Esophagus muscularis mucosa (tissue), 3 donors: ENCODE measurements at regions not wholly inside any gene's neighbourhood (a gene's known extent, or its start where the extent isn't known, plus 50 kb on each side); places are given as distances from the start of the nearest gene placed in this dataset.

Source experiments
- POLR2AphosphoS5 ChIP-seq, 2 donors: sonication (generic); formaldehyde crosslinking; IDR thresholded peaks; one replicate each; pipeline ENCODE4 v1.6.1; 2017; ENCODE audit warnings: antibody characterized with exemption in 2 of 2
- TF ChIP-seq, protein P1 (sequence below), 3 experiments: fragments of 200-600 bp in 2 of 3; fragments of 450-650 bp in 1 of 3; sonication (generic) in 2 of 3; IDR thresholded peaks; one replicate each; pipeline ENCODE4 v1.5.1; 2017 to 2019; ENCODE audit warnings: antibody characterized with exemption in 3 of 3, mild to moderate bottlenecking in 2 of 3, moderate library complexity in 1 of 3

- TF ChIP-seq, protein P1, sequence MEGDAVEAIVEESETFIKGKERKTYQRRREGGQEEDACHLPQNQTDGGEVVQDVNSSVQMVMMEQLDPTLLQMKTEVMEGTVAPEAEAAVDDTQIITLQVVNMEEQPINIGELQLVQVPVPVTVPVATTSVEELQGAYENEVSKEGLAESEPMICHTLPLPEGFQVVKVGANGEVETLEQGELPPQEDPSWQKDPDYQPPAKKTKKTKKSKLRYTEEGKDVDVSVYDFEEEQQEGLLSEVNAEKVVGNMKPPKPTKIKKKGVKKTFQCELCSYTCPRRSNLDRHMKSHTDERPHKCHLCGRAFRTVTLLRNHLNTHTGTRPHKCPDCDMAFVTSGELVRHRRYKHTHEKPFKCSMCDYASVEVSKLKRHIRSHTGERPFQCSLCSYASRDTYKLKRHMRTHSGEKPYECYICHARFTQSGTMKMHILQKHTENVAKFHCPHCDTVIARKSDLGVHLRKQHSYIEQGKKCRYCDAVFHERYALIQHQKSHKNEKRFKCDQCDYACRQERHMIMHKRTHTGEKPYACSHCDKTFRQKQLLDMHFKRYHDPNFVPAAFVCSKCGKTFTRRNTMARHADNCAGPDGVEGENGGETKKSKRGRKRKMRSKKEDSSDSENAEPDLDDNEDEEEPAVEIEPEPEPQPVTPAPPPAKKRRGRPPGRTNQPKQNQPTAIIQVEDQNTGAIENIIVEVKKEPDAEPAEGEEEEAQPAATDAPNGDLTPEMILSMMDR (IDR thresholded peaks at IDR 0.05): no peak
- TF ChIP-seq POLR2AphosphoS5 (IDR thresholded peaks at IDR 0.05): no peak
These were observed 399.0 kb upstream of the CNTN5 start for GRCh38 chr11:98621767-98622166.
